ENCODE measurements at regions not wholly inside any gene's neighbourhood (a gene's known extent, or its start where the extent isn't known, plus 50 kb on each side); places are given as distances from the start of the nearest gene placed in this dataset.

DNA sequence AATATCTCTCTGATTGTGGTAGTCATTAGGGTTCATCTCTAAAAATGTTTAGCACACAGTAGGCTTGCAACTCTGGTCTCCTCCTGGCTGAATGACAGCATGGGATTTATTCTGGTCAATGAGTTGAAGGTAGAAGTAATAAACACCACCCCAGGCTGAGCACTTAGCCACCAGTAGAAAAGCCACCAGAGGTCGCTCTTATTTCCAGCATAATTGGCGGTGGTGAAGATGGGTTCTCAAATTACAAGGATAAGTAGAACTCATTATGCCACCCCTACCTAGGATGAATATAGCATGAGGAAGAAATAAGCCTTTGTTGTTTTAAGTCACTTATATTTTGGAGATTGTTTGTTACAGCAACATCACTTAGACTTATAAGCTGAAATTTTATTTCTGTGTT is 302.7 kb downstream of the GPM6A start:
- Histone ChIP-seq H3K36me3 (ENCODE audit: control insufficient read depth in 2 of 2, extremely low read depth in 1 of 2, insufficient read depth in 2 of 2, low read length in 2 of 2) (no peaks in the 10 kb centered on the region), H3K79me2 (ENCODE audit: control insufficient read depth, insufficient read depth, low read length) (no peaks in the 10 kb centered on the region), H3K4me1 (ENCODE audit: control insufficient read depth, extremely low read depth, insufficient read depth, low read length) (no peaks in the 10 kb centered on the region), H2AFZ (ENCODE audit: control insufficient read depth, low read length) (no peak overlapping the region), H4K20me1 (ENCODE audit: control insufficient read depth, extremely low read depth, insufficient read depth, low read length) (no peaks in the 10 kb centered on the region), H3K9ac (ENCODE audit: control insufficient read depth, extremely low read depth, insufficient read depth, low read length) (no peak overlapping the region), H3K9me3 (ENCODE audit: control insufficient read depth, low read depth, low read length) (no peaks in the 10 kb centered on the region), H3K27me3 (ENCODE audit: control insufficient read depth, extremely low read depth, insufficient read depth, low read length) (no peaks in the 10 kb centered on the region), H3K4me2 (ENCODE audit: control insufficient read depth, extremely low read depth, insufficient read depth, low read depth, low read length) (no peak overlapping the region), H3K9me1 (ENCODE audit: control insufficient read depth, extremely low read depth, insufficient read depth, low read length) (no peaks in the 10 kb centered on the region), H3K27ac (ENCODE audit: control insufficient read depth, insufficient read depth, low read length) (no peak overlapping the region), H3K4me3 (ENCODE audit: control insufficient read depth in 2 of 3, extremely low read depth in 1 of 3, insufficient read depth in 2 of 3, low read depth in 1 of 3, low read length in 3 of 3) (no peak overlapping the region)
- FAIRE-seq (no peak), DNase-seq (ENCODE audit: low read depth, low spot score) (no peak)
- dilution Hi-C loops (cut with MboI; ENCODE audit: extremely low pct_ligation_motif_present, low sequenced_read_pairs), result no loop called here
- no peak for TF ChIP-seq EZH2 (IDR thresholded peaks at IDR 0.05; ENCODE audit: low read length)
- TF ChIP-seq, protein P1, sequence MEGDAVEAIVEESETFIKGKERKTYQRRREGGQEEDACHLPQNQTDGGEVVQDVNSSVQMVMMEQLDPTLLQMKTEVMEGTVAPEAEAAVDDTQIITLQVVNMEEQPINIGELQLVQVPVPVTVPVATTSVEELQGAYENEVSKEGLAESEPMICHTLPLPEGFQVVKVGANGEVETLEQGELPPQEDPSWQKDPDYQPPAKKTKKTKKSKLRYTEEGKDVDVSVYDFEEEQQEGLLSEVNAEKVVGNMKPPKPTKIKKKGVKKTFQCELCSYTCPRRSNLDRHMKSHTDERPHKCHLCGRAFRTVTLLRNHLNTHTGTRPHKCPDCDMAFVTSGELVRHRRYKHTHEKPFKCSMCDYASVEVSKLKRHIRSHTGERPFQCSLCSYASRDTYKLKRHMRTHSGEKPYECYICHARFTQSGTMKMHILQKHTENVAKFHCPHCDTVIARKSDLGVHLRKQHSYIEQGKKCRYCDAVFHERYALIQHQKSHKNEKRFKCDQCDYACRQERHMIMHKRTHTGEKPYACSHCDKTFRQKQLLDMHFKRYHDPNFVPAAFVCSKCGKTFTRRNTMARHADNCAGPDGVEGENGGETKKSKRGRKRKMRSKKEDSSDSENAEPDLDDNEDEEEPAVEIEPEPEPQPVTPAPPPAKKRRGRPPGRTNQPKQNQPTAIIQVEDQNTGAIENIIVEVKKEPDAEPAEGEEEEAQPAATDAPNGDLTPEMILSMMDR (optimal IDR thresholded peaks at IDR 0.05 in 1 of 3, IDR thresholded peaks at IDR 0.05 in 1 of 3, conservative IDR thresholded peaks at IDR 0.05 in 1 of 3; ENCODE audit: extremely low read depth in 1 of 3, insufficient read depth in 2 of 3, low read length in 3 of 3), result no peak

DNA sequence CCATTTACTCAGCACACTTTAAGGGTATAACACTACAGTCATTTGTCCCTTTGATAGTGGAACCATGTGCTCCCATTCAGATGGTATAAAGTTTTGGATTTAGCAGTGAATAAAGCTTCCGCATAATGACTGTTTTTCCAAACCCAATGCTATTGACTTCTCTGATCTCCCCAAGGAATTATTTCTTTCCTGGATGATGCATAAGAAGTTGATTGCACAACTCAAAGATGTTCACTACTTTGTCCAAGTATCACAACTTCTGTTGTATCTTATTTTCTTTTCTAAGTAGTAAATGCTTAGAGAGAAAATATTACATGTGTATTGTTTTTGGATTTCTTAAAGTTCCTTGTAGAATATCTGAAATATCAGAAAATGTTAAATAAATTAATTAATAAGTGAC is 300.2 kb downstream of the GPM6A start:
- no peak for FAIRE-seq

More for the DNA sequence above, 300.2 kb downstream of the GPM6A start:
- Histone ChIP-seq H3K79me2 (ENCODE audit: control insufficient read depth, insufficient read depth, low read length) (no peaks in the 10 kb centered on the region), H3K4me2 (ENCODE audit: control insufficient read depth, extremely low read depth, insufficient read depth, low read depth, low read length) (no peak overlapping the region), H3K9me3 (ENCODE audit: control insufficient read depth, low read depth, low read length) (no peaks in the 10 kb centered on the region), H3K4me3 (ENCODE audit: control insufficient read depth in 2 of 3, extremely low read depth in 1 of 3, insufficient read depth in 2 of 3, low read depth in 1 of 3, low read length in 3 of 3) (no peak overlapping the region), H3K9me1 (ENCODE audit: control insufficient read depth, extremely low read depth, insufficient read depth, low read length) (no peaks in the 10 kb centered on the region), H4K20me1 (ENCODE audit: control insufficient read depth, extremely low read depth, insufficient read depth, low read length) (no peaks in the 10 kb centered on the region), H3K4me1 (ENCODE audit: control insufficient read depth, extremely low read depth, insufficient read depth, low read length) (no peaks in the 10 kb centered on the region), H2AFZ (ENCODE audit: control insufficient read depth, low read length) (no peak overlapping the region), H3K27ac (ENCODE audit: control insufficient read depth, insufficient read depth, low read length) (no peak overlapping the region), H3K36me3 (ENCODE audit: control insufficient read depth in 2 of 2, extremely low read depth in 1 of 2, insufficient read depth in 2 of 2, low read length in 2 of 2) (no peaks in the 10 kb centered on the region), H3K27me3 (ENCODE audit: control insufficient read depth, extremely low read depth, insufficient read depth, low read length) (no peaks in the 10 kb centered on the region), H3K9ac (ENCODE audit: control insufficient read depth, extremely low read depth, insufficient read depth, low read length) (no peak overlapping the region)
- no peak for DNase-seq (ENCODE audit: low read depth, low spot score)
- dilution Hi-C loops (cut with MboI; ENCODE audit: extremely low pct_ligation_motif_present, low sequenced_read_pairs), result no loop called here
- TF ChIP-seq EZH2 (IDR thresholded peaks at IDR 0.05; ENCODE audit: low read length), result no peak
- TF ChIP-seq, protein P1 (optimal IDR thresholded peaks at IDR 0.05 in 1 of 3, IDR thresholded peaks at IDR 0.05 in 1 of 3, conservative IDR thresholded peaks at IDR 0.05 in 1 of 3; ENCODE audit: extremely low read depth in 1 of 3, insufficient read depth in 2 of 3, low read length in 3 of 3), result no peak

Measured in keratinocyte (primary cell).